OCI-LY3 (cell line): ENCODE measurements at regions not wholly inside any gene's neighbourhood (a gene's known extent, or its start where the extent isn't known, plus 50 kb on each side); places are given as distances from the start of the nearest gene placed in this dataset.

ENCODE experiments used
- CTCF ChIP-seq: fragments of 200-600, 300-600 bp; sonication (generic); IDR thresholded peaks from 2 replicates; pipeline ENCODE4 v1.5.1; 2014; ENCODE audit warnings: antibody characterized with exemption, low read length, low read depth
- EZH2phosphoT487 ChIP-seq: fragments of 200-600 bp; shearing (Covaris generic); IDR thresholded peaks from 2 replicates; pipeline ENCODE4 v1.6.1; 2018; ENCODE audit warnings: antibody characterized with exemption, mixed run types, low read depth

- TF ChIP-seq CTCF (no peak), EZH2phosphoT487 (no peak)
Observed at GRCh38 chr10:81546243-81546642, 328.8 kb upstream of the NRG3 start.
